HG02884 (cell line): ENCODE measurements at regions not wholly inside any gene's neighbourhood (a gene's known extent, or its start where the extent isn't known, plus 50 kb on each side); places are given as distances from the start of the nearest gene placed in this dataset.

ENCODE experiments used
- ATAC-seq: cut with Tn5 transposase; IDR thresholded peaks from one replicate; pipeline ENCODE4 v1.9.1; 2021; ENCODE audit warnings: mild to moderate bottlenecking, moderate library complexity; ENCODE audit not compliant: unreplicated experiment

DNA sequence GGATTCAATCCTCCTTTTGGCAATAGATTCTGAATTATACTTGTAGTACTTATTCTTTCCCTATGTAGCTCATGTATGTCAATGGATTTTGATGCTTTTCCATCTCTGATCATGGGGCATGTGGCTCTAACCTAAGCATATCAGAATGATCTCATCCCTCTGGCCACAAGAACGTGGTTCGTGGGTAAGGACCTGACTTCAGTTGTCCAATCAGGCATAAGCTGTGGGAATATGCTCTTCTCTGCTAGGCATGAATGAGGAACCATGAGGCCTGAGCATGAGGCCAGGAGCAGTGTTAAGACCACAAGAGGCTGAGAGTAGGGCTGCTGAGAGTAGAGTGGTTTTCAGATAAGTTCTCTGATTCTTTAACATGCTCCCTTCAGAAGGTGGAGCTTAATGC, 292.4 kb upstream of the TSHZ3 start:
- ATAC-seq, result no peak

DNA sequence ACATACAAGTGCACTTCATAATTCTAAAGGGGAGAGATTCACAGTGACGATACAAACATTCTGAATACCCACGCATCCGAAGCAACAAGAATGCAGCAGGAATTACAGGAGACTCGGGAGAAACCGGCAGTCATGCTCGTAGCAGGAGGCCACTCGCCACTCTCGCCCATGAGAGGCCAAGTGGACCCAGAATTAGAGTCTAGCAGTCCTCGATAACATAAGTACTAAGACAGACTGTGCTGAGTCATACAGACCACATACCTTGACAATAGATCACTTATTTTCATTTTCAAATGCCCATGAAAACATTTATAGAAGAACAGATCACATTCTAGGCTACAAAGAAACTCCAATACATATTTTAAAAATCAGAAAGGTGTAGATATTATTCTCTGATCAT, 299.1 kb upstream of the TSHZ3 start:
- ATAC-seq, result no peak

DNA sequence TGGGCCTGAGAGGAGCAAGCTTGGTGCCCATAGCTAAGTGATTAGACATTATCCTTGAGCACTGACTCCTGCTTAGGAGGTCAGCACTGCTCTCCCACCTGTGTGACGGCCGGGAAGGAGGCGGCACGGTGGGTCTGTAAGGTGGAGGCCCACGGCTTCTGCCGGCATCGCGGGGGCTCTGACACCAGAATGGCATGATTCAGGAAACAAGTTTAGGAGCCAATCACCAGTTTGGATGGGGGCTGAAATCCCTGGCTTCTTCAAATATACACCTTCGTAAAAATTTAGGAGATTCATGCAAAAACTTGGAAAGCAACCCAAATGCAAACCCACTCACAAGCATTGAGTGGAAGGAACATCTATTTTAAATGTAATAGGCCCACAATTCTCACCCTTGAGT, 307.3 kb upstream of the TSHZ3 start:
- ATAC-seq, result no peak

DNA sequence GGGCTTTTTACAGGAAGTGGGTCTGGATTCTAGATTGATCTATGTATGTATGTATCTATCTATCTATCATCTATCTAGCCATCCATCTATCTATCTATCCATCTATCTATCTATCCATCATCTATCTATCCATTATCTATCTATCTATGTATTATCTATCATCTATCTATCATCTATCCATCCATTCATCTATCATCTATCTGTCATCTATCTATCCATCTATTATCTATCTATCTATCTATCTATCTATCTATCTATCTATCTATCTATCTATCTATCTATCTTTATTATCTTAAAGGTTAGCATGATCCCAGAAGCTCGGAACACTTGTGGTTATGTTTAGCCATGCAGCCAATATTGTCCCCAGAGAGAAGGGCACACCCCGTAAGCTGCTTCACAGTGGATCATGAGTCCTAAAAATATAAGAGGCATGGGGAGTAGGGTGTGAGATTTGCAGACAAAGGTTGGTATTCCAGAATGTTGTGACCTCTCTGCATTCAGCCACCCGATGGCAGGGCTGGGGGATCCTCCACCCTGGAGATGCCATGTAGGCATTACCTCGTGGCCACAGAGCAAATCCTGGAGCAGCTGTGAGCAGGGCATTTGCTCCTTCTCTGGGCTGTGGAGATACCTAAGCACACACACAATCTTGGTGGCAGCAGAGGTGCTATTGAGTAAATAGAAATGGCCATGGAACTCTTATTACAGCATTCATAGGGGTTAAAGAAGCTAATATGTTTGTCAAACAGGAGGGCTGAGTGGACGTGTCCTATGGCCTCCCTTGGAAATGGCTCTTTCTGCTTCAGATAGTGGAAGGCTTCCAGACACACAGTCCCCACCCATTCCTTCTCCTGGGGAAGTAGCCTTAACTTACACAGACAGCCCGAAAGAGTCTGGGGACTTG, 310.0 kb upstream of the TSHZ3 start:
- no peak for ATAC-seq

DNA sequence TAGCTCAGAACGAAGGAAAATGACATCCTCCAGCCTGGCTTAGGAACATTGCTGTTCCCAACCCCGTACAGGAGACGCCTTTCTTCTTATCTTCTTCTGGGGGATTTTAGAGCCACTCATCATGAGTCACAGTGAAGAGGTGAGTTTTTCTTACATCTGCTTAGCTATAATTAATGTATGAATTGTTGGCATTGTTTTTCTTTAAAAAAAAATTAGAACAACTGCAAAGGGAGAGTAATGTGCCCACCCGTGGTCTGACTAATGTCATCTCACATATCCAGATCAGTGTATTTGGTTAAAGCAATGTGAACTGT, 310.6 kb upstream of the TSHZ3 start:
- ATAC-seq, result no peak

DNA sequence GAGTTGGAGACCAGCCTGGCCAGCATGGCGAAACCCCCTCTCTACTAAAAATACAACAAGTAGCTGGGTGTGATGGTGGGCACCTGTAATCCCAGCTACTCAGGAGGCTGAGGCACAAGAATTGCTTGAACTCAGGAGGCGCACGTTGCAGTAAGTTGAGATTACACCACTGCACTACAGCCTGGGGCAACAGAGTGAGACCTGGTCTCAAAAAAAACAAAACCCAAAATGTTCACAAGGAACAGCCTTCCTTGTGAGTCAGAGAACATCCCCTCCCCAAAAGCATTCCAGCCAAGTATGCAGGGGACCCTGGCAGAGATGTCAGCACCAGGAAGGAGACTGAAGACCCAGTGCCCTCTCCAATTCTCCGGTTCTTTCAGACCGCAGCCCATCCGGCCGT, 314.9 kb upstream of the TSHZ3 start:
- ATAC-seq, result no peak

DNA sequence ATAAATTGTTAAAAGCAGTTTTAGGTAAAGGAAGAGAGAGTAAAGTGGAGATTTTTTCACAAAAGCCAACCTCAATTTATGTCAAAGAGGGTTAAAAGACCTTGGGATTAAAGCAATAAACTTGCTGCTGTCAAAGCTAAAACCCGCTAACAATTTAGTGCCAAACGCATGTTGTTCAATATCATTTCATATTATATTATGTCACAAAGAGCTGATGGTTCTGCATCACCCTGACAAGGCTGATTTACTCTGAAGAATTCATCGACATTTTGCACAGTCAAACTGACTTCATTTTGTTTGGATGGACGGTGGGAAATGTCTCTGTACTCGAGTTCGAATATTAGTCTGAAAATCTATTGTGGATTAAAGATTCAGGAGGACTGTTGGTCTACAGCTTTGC, 315.8 kb upstream of the TSHZ3 start:
- no peak for ATAC-seq

DNA sequence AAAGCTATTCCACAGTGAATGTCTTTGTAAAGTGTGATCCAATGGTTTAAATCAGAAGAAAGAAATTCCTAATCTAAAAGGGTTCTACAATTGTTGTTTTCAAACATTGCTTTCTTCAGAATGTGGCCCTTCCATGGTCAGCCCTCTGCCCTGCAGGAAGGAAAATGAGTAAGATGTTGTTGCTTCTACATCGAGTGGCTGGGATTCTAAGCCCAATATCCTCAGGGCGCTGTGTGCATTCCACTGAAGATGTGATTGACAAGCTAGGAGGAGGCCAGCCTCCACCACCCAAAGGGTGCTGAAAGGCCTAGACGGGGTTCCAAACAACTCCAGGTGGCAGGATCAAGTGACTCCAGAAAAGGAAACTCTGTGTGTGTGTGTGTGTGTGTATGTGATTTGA, 316.9 kb upstream of the TSHZ3 start:
- no peak for ATAC-seq

DNA sequence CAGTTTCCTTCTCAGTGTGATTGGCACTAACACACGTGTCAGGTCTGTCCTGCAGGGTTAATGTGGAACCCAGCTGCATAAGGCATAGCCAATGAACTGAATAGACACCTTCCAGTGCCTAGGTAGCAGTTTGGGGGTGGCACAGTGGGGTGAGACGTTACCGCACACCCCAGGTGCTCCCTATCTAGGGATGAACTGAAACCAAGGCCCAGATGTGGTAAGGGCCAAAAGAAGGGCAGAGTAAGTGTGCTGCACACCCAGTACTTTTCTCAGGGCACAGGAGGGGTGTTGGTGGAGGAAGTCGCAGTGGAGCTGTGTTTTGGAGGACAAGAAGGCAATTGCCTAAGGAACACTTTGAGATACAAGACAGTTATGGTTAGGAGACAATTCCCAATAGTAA, 317.9 kb upstream of the TSHZ3 start:
- no peak for ATAC-seq

DNA sequence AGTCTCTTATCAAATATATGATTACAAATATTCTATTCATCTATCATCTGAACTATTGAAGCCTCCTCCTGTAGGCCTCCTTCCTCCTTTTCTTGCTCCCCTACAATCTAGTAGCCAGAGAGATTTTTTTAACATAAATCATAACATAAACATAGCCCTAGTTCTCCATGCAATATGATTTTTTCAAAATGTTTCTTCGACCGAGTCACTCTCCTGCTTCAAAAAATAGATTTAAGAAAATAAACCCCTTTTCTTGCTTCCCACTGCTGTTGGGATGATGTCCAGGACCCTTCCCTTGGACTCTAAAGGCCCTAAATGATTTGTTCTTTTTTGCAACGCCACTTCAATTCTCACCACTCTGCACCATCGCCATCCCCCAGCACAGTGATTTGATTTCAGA, 319.7 kb upstream of the TSHZ3 start:
- no peak for ATAC-seq

DNA sequence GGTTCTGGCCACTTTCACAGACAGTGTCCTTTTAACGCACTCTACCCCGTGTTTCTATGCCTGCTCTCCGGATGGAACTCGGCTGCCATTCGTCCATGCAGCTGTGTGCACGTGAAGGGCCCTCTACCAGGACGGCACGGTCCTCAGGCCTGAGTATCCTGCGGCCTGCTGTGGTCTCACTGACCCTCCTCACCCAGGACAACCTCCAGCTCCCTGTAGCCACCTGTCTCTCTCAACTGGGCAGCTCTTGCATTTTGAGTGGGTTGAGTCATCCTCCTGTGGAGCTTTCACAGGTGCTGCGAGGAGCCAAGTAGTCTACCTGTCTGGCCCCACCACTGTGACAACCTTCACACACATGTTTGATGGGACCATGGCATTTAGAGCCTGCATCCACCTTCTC, 321.7 kb upstream of the TSHZ3 start:
- no peak for ATAC-seq

DNA sequence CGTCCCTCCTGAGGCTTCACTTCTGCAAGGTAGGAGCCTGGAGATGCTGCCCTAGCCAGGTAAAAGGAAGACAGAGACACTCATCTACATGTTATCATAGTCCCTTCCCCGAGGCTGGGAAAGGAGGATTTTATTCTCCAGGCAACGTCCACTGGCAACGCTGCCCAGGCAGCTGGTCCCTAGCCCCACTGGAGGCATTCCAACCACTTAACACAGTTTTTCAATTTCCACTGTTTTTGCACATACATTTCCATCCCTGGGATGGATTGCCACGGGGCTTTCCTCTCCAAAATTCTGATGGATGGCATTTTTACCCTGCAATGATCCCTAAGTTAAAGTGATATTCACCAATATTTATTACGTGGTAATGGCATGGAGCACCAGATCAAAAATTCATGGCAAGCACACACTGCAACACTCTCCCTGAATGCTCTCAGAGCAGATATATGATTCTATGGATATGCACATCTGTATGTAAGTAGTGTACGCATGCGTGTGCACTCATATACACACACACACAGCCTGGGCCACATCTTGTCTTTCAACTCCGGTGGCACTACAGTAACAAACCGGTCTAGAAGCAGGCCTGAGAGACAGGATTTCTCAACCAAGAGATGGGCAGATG, 322.3 kb upstream of the TSHZ3 start:
- no peak for ATAC-seq

DNA sequence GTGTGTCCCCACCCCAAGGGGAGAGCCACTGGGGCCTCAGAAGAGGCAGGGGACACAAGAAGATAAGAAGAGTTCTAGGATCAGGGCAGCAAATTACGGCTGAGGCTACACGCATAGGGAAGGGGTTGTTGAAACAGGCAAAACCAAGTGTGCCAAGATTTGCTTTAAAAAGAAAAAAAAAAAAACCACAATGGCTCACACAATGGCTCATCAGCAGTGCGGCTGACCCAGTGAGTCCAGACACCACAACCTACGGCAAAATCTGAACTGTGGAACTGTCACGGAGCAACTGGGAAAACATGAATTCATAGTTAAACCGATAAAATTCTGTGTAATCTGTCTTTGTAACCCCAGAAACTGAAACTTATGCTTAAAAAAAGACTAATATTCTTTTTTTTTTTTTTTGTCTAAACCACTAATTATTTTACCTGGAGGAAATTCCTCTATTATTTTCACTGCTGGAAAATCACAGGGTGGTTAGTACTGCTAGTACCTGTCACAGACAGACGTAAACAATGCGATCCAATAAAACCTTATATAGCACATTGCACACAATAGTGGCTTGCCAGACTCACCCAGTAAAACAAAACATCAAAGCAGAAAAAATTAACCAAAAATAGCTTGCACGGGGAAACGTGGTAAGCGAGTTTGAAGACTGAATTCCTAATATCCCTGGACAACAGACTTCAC, 325.4 kb upstream of the TSHZ3 start:
- ATAC-seq, result no peak

DNA sequence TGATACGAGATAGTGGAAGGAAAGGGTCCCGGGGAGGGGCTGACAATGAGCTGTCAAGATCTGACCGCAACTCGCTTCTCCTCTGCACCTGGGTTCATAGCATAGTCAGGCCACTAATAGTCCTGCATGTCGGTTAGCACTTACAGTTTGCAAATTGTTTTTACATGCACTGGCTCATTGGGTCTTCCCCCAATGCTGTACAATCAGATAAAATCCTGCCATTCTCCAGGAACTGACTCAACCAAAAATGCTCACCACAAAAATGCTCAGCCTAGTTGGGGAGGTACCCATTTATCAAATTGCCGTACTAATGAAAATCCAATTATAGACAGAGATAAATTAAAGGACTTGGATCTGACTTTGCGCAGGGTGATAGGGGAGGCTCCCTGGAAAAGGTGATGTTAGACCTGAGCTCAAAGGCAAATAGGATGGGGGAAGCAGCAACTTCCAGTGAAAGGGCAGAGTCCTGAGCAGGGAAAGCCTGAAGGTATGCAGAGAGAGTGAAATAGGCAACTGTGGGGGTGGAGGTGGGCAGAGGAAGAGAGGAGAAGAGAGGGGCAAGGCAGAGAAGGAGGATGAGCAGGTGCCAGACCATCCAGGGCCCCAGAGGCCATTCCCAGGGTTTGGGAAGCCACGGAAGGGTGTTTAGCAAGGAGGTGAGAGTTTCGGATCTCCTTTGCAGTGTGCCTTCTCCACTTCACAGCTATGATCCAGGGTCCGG, 326.1 kb upstream of the TSHZ3 start:
- ATAC-seq, result no peak

DNA sequence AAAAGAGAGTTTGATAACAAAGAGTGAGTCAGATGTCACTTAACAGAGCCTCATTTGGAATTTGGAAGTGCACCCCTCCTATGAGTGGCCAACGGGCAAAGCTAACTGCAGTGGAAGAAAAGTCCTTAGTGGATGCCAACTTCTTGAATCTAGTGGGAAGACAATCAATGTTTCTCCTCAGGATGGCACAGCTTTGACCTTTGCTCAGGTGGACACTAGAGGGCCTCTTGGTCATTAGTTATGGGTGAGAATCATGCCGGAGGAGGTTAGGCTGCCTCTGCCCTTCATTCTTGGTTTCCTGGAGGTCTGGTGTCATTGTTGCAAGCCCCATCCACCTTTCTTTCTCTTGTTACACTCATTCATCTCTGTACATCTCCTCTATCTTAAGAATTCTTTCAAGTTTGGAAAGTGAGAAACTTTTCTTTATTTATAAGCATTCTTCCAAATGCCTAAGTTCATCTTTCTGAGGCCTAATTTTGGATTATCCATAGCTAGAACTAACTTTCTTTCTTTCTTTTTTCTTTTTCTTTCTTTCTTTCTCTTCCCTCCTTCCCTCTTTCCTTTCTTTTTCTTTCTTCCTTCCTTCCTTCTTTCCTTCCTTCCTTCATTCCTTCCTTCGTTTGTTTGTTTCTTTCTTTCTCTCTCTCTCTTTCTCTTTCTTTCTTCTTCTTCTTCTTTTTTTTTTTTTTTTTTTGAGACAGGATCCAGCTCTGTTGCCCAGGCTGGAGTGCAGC, 327.2 kb upstream of the TSHZ3 start:
- ATAC-seq, result no peak

DNA sequence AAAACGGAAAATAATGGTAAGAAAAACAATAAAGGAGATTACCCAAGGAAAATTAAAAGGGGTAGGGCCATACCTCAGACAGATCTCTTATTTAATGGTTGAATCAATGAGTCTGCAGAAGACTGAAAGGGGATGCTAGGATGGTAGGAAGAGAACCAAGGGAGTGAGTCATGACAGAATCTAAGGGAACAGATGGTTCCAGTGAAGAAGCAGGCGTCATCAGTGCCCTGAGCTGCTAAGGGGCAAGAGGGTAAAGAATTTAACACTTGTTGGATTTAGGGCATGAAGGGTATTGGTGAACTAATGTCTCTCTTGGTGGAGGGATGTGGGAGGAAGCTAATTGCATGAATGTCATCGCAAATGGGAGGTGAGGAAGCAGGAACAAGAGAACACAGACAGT, 329.2 kb upstream of the TSHZ3 start:
- no peak for ATAC-seq

DNA sequence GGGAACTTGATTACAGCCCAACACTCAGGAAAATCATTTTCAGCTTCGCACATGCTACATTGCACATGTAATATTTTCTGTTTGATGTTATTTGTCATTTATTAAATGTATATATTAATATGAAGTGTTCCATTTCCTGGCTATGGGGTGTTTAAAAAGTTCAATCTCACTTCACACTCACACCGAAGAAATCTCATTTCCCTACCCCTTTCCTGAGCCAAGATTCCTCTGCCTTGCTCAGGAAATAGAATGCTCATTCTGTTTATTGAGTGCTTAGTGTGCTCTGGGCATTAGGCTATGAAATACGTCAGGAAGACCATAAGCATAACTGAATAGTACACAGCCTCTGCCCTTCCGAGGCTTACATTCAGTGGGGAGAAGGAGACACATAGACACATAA, 331.9 kb upstream of the TSHZ3 start:
- ATAC-seq, result no peak

DNA sequence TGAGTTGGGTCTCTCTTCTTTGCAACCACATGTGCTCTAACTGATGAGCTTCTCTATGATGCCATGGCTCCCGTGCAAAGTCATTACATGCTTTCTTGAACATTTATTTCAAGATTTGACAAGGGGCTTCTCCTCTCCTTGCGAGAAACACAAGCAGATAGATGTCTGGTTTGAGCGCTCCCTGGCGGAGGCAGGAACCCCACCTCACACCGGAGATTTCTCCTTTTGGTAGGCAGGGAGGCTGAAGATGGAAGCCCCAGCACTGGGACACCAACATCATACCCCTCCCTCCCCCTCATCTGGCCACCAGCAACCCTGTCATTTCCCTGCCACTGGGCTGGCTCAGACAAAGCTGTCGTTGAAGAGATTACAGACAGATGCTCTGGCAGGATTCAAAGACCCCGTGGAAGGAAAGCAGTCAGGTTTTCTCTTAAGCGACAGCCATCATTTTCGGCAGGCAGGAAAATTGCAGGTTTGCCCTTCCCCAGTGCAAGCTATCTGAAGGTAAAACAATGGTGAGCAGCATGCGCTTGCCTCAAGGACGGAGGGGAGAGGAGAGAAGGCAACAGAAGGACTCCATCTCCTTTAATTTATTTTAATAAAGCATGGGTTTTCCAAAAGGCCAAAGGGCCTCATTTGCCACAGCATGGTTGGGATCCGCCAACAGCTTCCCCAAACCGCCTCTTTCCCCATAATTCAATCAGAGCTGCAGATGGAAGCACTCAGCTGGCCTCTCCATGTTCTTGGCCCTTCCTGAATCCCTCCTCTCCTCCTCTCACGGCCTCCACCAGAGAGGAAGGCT, 344.1 kb upstream of the TSHZ3 start:
- ATAC-seq, result no peak

DNA sequence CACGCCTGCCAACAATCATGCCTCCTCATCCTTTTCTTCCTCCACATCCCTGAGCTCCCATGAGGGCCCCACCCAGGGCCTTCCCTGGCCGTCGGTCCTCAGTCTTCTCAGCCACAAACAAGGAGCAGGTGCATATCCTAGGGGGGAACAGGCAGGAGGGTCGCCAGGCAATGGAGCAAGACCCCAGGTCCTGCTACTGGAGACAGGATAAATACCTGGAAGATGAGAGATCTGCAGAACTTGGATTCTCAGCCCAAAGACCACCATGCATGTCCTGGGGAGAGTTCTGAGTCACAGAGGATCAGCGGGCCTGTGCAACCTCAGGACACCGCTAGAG, 344.7 kb upstream of the TSHZ3 start:
- ATAC-seq, result no peak

DNA sequence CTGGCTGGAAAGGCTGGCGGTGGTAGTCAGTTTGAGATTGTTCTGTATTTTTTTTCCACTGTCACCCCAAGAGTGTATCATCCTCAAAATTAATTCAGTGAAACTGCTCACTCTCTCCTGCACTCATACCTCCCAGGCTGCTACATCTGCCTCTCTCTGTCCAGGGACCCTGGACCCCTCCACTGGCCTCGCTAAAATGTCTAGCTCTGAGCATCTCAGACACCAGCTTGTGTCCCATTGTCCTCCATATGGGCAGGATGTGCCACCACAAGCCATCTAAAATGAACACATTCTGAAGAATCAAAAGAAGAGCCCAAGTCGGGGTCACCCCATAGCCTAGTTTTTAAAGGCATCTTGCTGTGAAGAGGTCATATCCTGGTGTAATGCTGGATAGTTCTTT, 345.5 kb upstream of the TSHZ3 start:
- ATAC-seq, result no peak
